MV-4-11 (cell line): ENCODE measurements at regions not wholly inside any gene's neighbourhood (a gene's known extent, or its start where the extent isn't known, plus 50 kb on each side); places are given as distances from the start of the nearest gene placed in this dataset.

Source experiments
- DNase-seq: peaks from one replicate; lab custom pipeline; 2025; lab: John Stamatoyannopoulos, UW

- DNase-seq, result no peak
These were observed 49.8 kb upstream of the AGPS start for GRCh38 chr2:177342736-177343135.
